Rectal smooth muscle tissue (tissue), 1 donor: ENCODE measurements at regions not wholly inside any gene's neighbourhood (a gene's known extent, or its start where the extent isn't known, plus 50 kb on each side); places are given as distances from the start of the nearest gene placed in this dataset.
"Not testable (repeated sequence)": the region's sequence is repeated elsewhere in the genome, so short reads cannot be mapped to it uniquely, and the experiment has no call there.

Experiments
- H3K27ac ChIP-seq: one replicate; pipeline ENCODE4 v1.7.0; 2013; ENCODE audit warnings: low read depth, low read length, inconsistent platforms
- H3K27me3 ChIP-seq: one replicate; pipeline ENCODE4 v1.7.0; 2013; ENCODE audit warnings: low read length; ENCODE audit not compliant: control insufficient read depth, insufficient read depth
- H3K36me3 ChIP-seq: one replicate; pipeline ENCODE4 v1.7.0; 2013; ENCODE audit warnings: low read length; ENCODE audit not compliant: control insufficient read depth, insufficient read depth
- H3K4me1 ChIP-seq: one replicate; pipeline ENCODE4 v1.7.0; 2013; ENCODE audit warnings: low read length; ENCODE audit not compliant: control insufficient read depth, insufficient read depth
- H3K4me3 ChIP-seq: one replicate; pipeline ENCODE4 v1.7.0; 2013; ENCODE audit warnings: low read length
- H3K9ac ChIP-seq: one replicate; pipeline ENCODE4 v1.7.0; 2013; ENCODE audit warnings: low read length

DNA sequence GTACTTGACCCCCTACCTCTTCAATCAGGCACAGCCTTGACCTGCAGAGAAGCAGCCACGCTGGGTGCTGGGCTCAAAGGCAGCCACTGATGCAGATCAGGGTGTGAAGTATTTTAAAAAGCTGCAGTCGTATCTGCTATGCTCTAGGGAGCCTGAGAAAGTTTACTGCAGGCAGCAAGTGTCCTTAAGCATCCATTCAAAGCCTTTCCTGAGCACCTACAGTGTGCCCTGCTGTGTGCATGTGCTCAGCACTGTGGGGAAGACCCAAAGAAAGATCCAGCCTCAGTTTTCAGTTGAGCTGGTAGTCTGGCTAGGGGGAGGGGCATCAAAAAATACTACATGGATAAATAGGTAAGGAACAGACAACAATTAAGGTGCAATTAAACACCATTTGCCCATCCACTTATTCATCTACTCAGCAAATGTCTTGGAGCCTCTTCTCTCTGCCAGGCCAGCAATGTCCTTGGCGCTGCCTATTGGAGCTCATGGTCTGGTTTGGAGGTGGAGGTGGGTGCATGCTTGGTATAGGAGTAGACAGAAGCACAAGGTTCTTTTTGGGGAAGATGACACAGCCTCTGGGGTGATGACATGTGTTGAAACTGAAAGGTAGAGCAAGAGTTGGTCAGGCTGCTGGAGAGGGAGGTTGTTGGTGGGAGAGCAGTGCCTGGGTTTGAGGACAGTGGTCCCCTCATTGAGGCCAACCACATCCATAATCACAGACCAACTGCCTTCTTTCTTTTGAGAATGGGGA lies 85.9 kb upstream of the PRR23C start:
- Histone ChIP-seq H3K4me3 (no peak overlapping the region), H3K27me3 (no peaks in the 10 kb centered on the region), H3K4me1 (no peaks in the 10 kb centered on the region), H3K9ac (no peak overlapping the region), H3K27ac (no peak overlapping the region), H3K36me3 (no peaks in the 10 kb centered on the region)

GRCh38 chr3:139131951-139132350 lies 87.3 kb upstream of the PRR23C start:
- Histone ChIP-seq H3K27ac (no peak overlapping the region), H3K4me1 (no peaks in the 10 kb centered on the region), H3K4me3 (no peak overlapping the region), H3K27me3 (no peaks in the 10 kb centered on the region), H3K36me3 (no peaks in the 10 kb centered on the region), H3K9ac (no peak overlapping the region)

DNA sequence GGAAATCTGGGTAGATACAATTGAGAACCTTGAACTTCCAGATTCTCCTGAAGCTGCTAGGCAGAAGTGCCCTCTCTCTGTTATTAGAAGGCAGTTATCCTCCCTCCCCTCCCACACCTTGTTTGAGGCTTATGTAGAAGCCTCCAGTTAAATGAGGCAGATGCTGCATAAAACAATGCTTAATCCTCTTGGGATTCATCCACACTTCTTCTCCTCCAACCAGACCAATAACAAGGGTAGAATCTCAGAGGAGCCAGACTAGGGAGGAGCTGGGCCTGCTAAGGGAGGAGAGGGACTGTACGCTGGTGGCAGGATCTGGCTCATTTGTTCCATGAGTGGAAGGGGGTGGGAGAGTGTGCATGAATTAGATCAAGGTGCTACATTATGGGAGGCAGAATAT lies 88.3 kb upstream of the PRR23C start:
- Histone ChIP-seq H3K4me3 (no peak overlapping the region), H3K36me3 (no peaks in the 10 kb centered on the region), H3K27me3 (no peaks in the 10 kb centered on the region), H3K9ac (no peak overlapping the region), H3K27ac (no peak overlapping the region), H3K4me1 (no peaks in the 10 kb centered on the region)

DNA sequence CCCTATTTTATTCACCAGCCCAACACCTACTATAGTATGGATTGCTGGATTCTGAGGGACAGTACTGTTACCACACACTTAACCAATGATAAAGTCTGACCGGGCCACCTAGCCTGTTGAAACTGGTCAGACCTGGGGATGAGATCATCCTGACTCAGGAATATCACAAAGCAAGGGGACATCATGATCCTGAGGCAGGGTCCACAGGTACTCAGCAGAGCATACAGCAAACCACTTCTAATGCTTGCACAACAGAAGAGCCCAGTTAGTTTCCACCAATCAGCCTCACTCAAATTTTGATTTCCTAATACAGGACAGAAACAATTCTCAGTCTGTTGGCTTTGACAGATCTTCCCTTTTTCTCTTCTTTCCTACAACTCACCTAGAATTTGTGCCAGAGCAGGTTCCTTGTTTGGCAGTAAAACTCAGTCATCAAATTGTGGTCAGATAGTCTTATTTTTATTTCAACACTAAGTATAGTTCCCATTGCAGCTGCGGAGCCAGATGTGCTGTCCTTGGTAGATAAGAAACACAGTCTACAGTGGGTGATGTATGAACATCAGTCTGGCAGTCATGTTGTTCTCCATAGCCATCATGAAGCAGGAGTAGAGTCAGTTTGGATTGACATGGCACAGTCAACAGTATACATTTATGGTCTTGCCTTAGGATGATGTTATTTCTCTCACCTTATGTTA lies 90.1 kb upstream of the PRR23C start:
- no peak overlapping the region for H3K27ac ChIP-seq
- H3K27me3 ChIP-seq = no peaks in the 10 kb centered on the region
- no peaks in the 10 kb centered on the region for H3K4me1 ChIP-seq
- no peak overlapping the region for H3K9ac ChIP-seq
- no peak overlapping the region for H3K4me3 ChIP-seq
- no peaks in the 10 kb centered on the region for H3K36me3 ChIP-seq

- Histone ChIP-seq H3K27ac (no peak overlapping the region), H3K36me3 (no peaks in the 10 kb centered on the region), H3K4me3 (no peak overlapping the region), H3K4me1 (no peaks in the 10 kb centered on the region), H3K27me3 (no peaks in the 10 kb centered on the region), H3K9ac (no peak overlapping the region)
Measured at GRCh38 chr3:139135657-139136056, 91.0 kb upstream of the PRR23C start.

DNA sequence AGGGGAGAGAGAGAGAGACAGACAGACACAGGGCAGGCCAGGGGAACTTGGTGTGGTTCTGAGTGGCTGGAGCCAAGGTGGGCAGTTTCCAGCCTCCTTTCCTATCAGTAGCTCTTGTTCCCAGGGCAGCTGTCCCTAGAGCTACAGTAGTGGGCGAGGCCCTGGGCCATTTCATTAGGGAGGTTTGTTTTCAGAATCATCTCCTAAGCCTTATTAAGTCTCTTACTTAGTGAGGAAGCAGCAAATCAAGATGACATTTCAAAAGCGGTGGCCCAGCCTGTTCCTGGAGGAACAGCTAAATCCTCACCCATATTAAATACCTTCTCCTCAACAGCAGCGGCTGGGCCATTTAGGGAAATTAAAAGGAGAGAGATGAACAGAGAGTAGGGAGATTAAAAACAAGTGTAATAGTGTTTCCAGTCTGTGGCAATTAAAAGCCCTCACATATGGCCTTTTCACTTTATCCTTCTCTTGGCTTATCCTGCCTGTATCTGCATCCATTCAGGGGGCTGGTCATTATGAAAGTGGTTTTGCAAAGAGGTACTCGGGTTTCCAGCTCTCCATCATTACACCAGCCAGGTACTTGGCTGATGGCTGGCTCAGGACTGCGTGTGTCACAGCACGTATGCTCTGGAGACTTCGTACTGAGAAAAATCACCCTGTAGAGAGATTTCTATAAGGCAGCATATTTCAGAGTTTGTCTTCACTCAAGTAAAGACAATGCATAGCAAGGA lies 91.9 kb upstream of the PRR23C start:
- Histone ChIP-seq H3K36me3 (no peaks in the 10 kb centered on the region), H3K4me1 (no peaks in the 10 kb centered on the region), H3K4me3 (no peak overlapping the region), H3K27ac (no peak overlapping the region), H3K9ac (no peak overlapping the region), H3K27me3 (no peaks in the 10 kb centered on the region)

DNA sequence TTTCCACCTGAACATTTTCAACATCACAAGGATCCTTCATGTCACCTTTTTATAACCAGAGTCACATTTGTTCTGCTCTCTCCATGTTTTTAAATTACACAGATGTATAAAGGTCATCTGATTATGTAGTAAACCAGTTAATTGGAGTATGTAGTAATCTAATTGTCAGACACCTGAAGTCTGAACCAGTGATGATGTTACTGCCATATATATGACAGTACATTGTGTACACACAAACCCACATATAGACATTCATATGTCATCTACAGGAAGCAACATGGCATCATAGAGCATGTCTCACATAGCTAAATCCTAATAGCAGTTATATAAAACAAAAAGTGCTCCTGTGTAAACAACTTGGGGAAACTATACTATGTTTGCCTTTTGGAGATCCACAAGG lies 95.9 kb upstream of the PRR23C start:
- Histone ChIP-seq H3K9ac (no peak overlapping the region), H3K36me3 (no peaks in the 10 kb centered on the region), H3K27ac (no peak overlapping the region), H3K27me3 (no peaks in the 10 kb centered on the region), H3K4me3 (no peak overlapping the region), H3K4me1 (no peaks in the 10 kb centered on the region)

- H3K4me3 ChIP-seq, H3K4me1 ChIP-seq, H3K27ac ChIP-seq, H3K27me3 ChIP-seq, H3K36me3 ChIP-seq, H3K9ac ChIP-seq: not testable (repeated sequence)
Measured at GRCh38 chr3:139145980-139146379, 101.3 kb upstream of the PRR23C start.

DNA sequence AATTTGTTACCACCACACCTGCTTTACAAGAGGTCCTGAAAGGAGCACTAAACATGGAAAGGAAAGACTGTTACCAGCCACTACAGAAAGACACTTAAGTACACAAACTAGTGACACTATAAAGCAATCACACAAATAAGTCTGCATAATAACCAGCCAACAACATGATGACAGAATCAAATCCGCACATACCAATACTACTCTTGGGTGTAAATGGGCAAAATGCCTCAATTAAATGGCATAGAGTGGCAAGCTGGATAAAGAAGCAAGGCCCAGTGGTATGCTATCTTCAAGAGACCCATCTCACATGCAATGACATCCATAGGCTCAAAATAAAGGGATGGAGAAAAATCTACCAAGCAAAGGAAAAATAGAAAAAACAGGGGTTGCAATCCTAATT lies 106.8 kb upstream of the PRR23C start:
- Histone ChIP-seq H3K27me3 (no peaks in the 10 kb centered on the region), H3K27ac (no peak overlapping the region), H3K36me3 (no peaks in the 10 kb centered on the region), H3K4me3 (no peak overlapping the region), H3K9ac (no peak overlapping the region), H3K4me1 (no peaks in the 10 kb centered on the region)

- not testable (repeated sequence) for H3K4me3 ChIP-seq, H3K27me3 ChIP-seq, H3K9ac ChIP-seq, H3K27ac ChIP-seq, H3K4me1 ChIP-seq, H3K36me3 ChIP-seq
Measured at GRCh38 chr3:139153434-139153833, 108.7 kb upstream of the PRR23C start.

GRCh38 chr3:139157161-139157932 lies 112.7 kb upstream of the PRR23C start:
- no peak overlapping the region for H3K9ac ChIP-seq
- H3K4me1 ChIP-seq = no peaks in the 10 kb centered on the region
- H3K27ac ChIP-seq = no peak overlapping the region
- H3K36me3 ChIP-seq = no peaks in the 10 kb centered on the region
- no peak overlapping the region for H3K4me3 ChIP-seq
- no peaks in the 10 kb centered on the region for H3K27me3 ChIP-seq

DNA sequence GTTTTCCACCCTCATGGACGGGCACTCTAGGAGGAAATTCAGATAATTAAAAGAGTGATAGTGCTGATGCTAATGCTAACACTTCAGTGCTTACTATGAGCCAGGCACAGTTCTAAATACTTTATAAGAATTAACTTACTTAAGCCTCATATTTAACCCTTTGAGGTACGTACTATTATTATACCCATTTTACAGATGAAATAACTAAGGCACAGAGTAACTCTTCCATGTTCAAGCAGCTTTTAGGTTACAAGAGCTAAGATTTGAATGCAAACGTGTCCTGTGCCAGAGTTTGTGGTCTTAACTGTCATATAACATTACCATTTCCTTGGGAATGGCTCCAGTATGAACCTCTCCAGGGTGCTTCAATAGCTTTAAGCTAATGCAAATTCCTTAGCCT lies 114.7 kb upstream of the PRR23C start:
- Histone ChIP-seq H3K36me3 (no peaks in the 10 kb centered on the region), H3K27me3 (no peaks in the 10 kb centered on the region), H3K4me3 (no peak overlapping the region), H3K27ac (no peak overlapping the region), H3K4me1 (no peaks in the 10 kb centered on the region), H3K9ac (no peak overlapping the region)
